K562 (cell line): ENCODE measurements at regions not wholly inside any gene's neighbourhood (a gene's known extent, or its start where the extent isn't known, plus 50 kb on each side); places are given as distances from the start of the nearest gene placed in this dataset.

Experiments used
- CHD7 ChIP-seq: fragments of 200-600 bp; sonication (generic); IDR thresholded peaks from one replicate; pipeline ENCODE4 v1.6.1; 2012; ENCODE audit warnings: mild to moderate bottlenecking, low read depth, low read length, inconsistent platforms
- MAFK ChIP-seq: IDR thresholded peaks from 2 replicates; pipeline ENCODE4 v1.6.1; 2011; ENCODE audit warnings: low read length, improper control_type of control experiment
- RERE ChIP-seq: sonication (generic); formaldehyde crosslinking; IDR thresholded peaks from 2 replicates; pipeline ENCODE4 v1.8.0; 2023; ENCODE audit warnings: missing genetic modification reagents, mild to moderate bottlenecking, borderline replicate concordance
- ZNF644 ChIP-seq: fragments of 200-800 bp; sonication (Bioruptor generic); IDR thresholded peaks from 2 replicates; pipeline ENCODE4 v1.6.1; 2016; ENCODE audit warnings: low read depth, missing genetic modification characterization, missing compliant biosample characterization

GRCh38 chr6:27582928-27583725 lies 110.2 kb upstream of the ZNF184 start (continued):
- TF ChIP-seq RERE (no peak), ZNF644 (no peak), MAFK (no peak), CHD7 (no peak)
